ENCODE measurements at regions not wholly inside any gene's neighbourhood (a gene's known extent, or its start where the extent isn't known, plus 50 kb on each side); places are given as distances from the start of the nearest gene placed in this dataset.

GRCh38 chr1:244273845-244274619 is 177.7 kb downstream of the ADSS2 start:
- in situ Hi-C loops (cut with HindIII; ENCODE audit: low sequenced_read_pairs) = no loop called here
- peak; percentile 100 for DNase-seq (ENCODE audit: low read depth)
- no peak overlapping the region for H3K4me3 ChIP-seq (ENCODE audit: low read depth, low read length)
- no peak for TF ChIP-seq CTCF (IDR thresholded peaks at IDR 0.05; ENCODE audit: low read depth, low read length, missing control alignments)

GRCh38 chr1:244276646-244277045 is 175.1 kb downstream of the ADSS2 start:
- no peak overlapping the region for H3K4me3 ChIP-seq (ENCODE audit: low read depth, low read length)
- in situ Hi-C loops (cut with HindIII; ENCODE audit: low sequenced_read_pairs) = no loop called here
- DNase-seq (ENCODE audit: low read depth) = no peak
- TF ChIP-seq CTCF (IDR thresholded peaks at IDR 0.05; ENCODE audit: low read depth, low read length, missing control alignments) = no peak

GRCh38 chr1:244280201-244280600 is 171.5 kb downstream of the ADSS2 start:
- no peak overlapping the region for H3K4me3 ChIP-seq (ENCODE audit: low read depth, low read length)
- TF ChIP-seq CTCF (IDR thresholded peaks at IDR 0.05; ENCODE audit: low read depth, low read length, missing control alignments) = no peak
- in situ Hi-C loops (cut with HindIII; ENCODE audit: low sequenced_read_pairs) = no loop called here
- DNase-seq (ENCODE audit: low read depth) = no peak

- DNase-seq (ENCODE audit: low read depth) = no peak
These were observed 170.8 kb downstream of the ADSS2 start for GRCh38 chr1:244280859-244281258.

GRCh38 chr1:244283772-244284171 is 167.9 kb downstream of the ADSS2 start:
- DNase-seq (ENCODE audit: low read depth) = no peak
- H3K4me3 ChIP-seq (ENCODE audit: low read depth, low read length) = no peak overlapping the region
- TF ChIP-seq CTCF (IDR thresholded peaks at IDR 0.05; ENCODE audit: low read depth, low read length, missing control alignments) = no peak
- in situ Hi-C loops (cut with HindIII; ENCODE audit: low sequenced_read_pairs) = no loop called here

More at GRCh38 chr1:244280859-244281258, 170.8 kb downstream of the ADSS2 start:
- no peak for TF ChIP-seq CTCF (IDR thresholded peaks at IDR 0.05; ENCODE audit: low read depth, low read length, missing control alignments)
- no peak overlapping the region for H3K4me3 ChIP-seq (ENCODE audit: low read depth, low read length)
- in situ Hi-C loops (cut with HindIII; ENCODE audit: low sequenced_read_pairs) = no loop called here

GRCh38 chr1:244284641-244285156 is 167.0 kb downstream of the ADSS2 start:
- no peak for TF ChIP-seq CTCF (IDR thresholded peaks at IDR 0.05; ENCODE audit: low read depth, low read length, missing control alignments)
- H3K4me3 ChIP-seq (ENCODE audit: low read depth, low read length) = no peak overlapping the region
- in situ Hi-C loops (cut with HindIII; ENCODE audit: low sequenced_read_pairs) = no loop called here
- no peak for DNase-seq (ENCODE audit: low read depth)
